Transverse colon (tissue), 4 donors: ENCODE measurements at regions not wholly inside any gene's neighbourhood (a gene's known extent, or its start where the extent isn't known, plus 50 kb on each side); places are given as distances from the start of the nearest gene placed in this dataset.

Source experiments
- CTCF ChIP-seq, 5 experiments: fragments of 200-600 bp in 3 of 5; fragments of 450-650 bp in 2 of 5; sonication (generic) in 3 of 5; IDR thresholded peaks; 1 replicate in 2 of 5; 2 replicates in 3 of 5; pipeline ENCODE4 v1.5.1; 2016 to 2017; ENCODE audit warnings: antibody characterized with exemption in 5 of 5, inconsistent platforms in 3 of 5, mild to moderate bottlenecking in 2 of 5, moderate library complexity in 1 of 5
- EP300 ChIP-seq: sonication (generic); formaldehyde crosslinking; IDR thresholded peaks from one replicate; pipeline ENCODE4 v1.6.1; 2017; ENCODE audit warnings: antibody characterized with exemption, low read depth
- POLR2A ChIP-seq: fragments of 450-650 bp; IDR thresholded peaks from one replicate; pipeline ENCODE4 v1.6.1; 2016; ENCODE audit warnings: antibody characterized with exemption, mild to moderate bottlenecking, moderate library complexity
- POLR2AphosphoS5 ChIP-seq, 3 donors: sonication (generic); formaldehyde crosslinking; IDR thresholded peaks; one replicate each; pipeline ENCODE4 v1.6.1; 2016; ENCODE audit warnings: antibody characterized with exemption in 3 of 3

- TF ChIP-seq POLR2A (no peak), CTCF (IDR thresholded peaks at IDR 0.05) (no peak), POLR2AphosphoS5 (IDR thresholded peaks at IDR 0.05) (no peak), EP300 (no peak)
Observed at GRCh38 chr11:80194625-80195024, 753.8 kb upstream of the TENM4 start.
